Natural killer cell (primary cell): ENCODE measurements at regions not wholly inside any gene's neighbourhood (a gene's known extent, or its start where the extent isn't known, plus 50 kb on each side); places are given as distances from the start of the nearest gene placed in this dataset.

Source experiments
- ATAC-seq, 3 donors: fragments of 150-1000 bp in 2 of 3; fragments of 200-7000 bp in 1 of 3; cut with Tn5 transposase; 1 replicate in 1 of 3; 2 replicates in 2 of 3; pipeline ENCODE4 v1.10.0; 2021; ENCODE audit warnings: mild to moderate bottlenecking in 2 of 3, moderate library complexity in 2 of 3
- DNase-seq, 2 donors: peaks; one replicate each; pipeline versions ENCODE4 v3.0.0 to v3.0.0-alpha.2; 2013 to 2021; ENCODE audit warnings: mixed read lengths in 1 of 2
- H3K27ac ChIP-seq: one replicate; pipeline ENCODE4 v1.5.1; 2013; ENCODE audit warnings: mild to moderate bottlenecking, low read length
- H3K27me3 ChIP-seq: one replicate; pipeline ENCODE4 v1.6.1; 2013; ENCODE audit warnings: low read length; ENCODE audit not compliant: control insufficient read depth, insufficient read depth
- H3K36me3 ChIP-seq: one replicate; pipeline ENCODE4 v1.6.1; 2013; ENCODE audit warnings: low read length; ENCODE audit not compliant: control insufficient read depth, insufficient read depth
- H3K4me1 ChIP-seq: one replicate; pipeline ENCODE4 v1.6.1; 2013; ENCODE audit warnings: low read length; ENCODE audit not compliant: control insufficient read depth, insufficient read depth
- H3K4me3 ChIP-seq: one replicate; pipeline ENCODE4 v1.5.1; 2013; ENCODE audit warnings: low read length
- H3K9me3 ChIP-seq: one replicate; pipeline ENCODE4 v1.6.1; 2013; ENCODE audit warnings: low read length; ENCODE audit not compliant: control insufficient read depth, insufficient read depth
- H3K27ac Mint-ChIP-seq, 2 donors: one replicate each; pipeline ENCODE4 v1.8.0; 2022; ENCODE audit warnings: mild to moderate bottlenecking in 2 of 2, mixed read lengths in 2 of 2, moderate library complexity in 1 of 2
- H3K27me3 Mint-ChIP-seq, 2 donors: one replicate each; pipeline ENCODE4 v1.8.0; 2022; ENCODE audit warnings: low read depth in 2 of 2, mixed read lengths in 2 of 2
- H3K36me3 Mint-ChIP-seq: one replicate; pipeline ENCODE4 v1.8.0; 2022; ENCODE audit warnings: mixed read lengths
- H3K4me1 Mint-ChIP-seq, 2 donors: one replicate each; pipeline ENCODE4 v1.8.0; 2022; ENCODE audit warnings: mixed read lengths in 2 of 2
- H3K4me3 Mint-ChIP-seq: one replicate; pipeline ENCODE4 v1.8.0; 2022; ENCODE audit warnings: mild to moderate bottlenecking, moderate library complexity, mixed read lengths
- H3K9me3 Mint-ChIP-seq, 2 donors: one replicate each; pipeline ENCODE4 v1.8.0; 2022; ENCODE audit warnings: mixed read lengths in 2 of 2
- WGBS: methylation state at CpG from one replicate; pipeline ENCODE4 v1.1.7; 2013; ENCODE audit warnings: missing lambda C conversion rate; ENCODE audit not compliant: insufficient coverage; 5-methylcytosine and 5-hydroxymethylcytosine counted together
- intact Hi-C: fragments of 100-400 bp; cut with micrococcal nuclease; formaldehyde crosslinking; loops from one replicate; pipeline ENCODE4 v1.14.2; 2022
- TF ChIP-seq, protein P1 (sequence below): fragments of 200-600 bp; IDR thresholded peaks from one replicate; pipeline ENCODE4 v1.8.0; 2022; ENCODE audit warnings: antibody characterized with exemption

DNA sequence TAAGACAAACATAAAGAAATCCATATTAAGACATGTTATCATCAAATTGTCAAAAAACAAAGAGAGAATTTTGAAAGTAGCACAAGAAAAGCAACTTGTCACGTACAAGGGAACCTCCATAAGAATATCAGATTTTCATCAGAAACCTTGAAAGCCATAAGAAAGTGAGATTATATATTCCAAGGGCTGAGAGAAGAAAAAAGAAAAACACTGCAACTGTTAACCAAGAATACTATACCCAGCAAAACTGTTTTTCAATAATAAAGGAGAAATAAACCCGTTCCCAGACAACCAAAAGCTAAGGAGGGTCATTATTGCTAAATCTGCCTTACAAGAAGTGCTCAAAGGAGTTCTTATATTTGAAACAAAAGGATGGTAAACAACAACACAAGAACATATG is 94.7 kb upstream of the TSPAN8 start:
- H3K36me3 Mint-ChIP-seq, result peaks cover 30% of the 10 kb centered on the region
- Histone ChIP-seq H3K4me1 (no peaks in the 10 kb centered on the region), H3K27me3 (no peaks in the 10 kb centered on the region), H3K9me3 (peaks cover 2% of the 10 kb centered on the region), H3K4me3 (no peak overlapping the region), H3K36me3 (no peaks in the 10 kb centered on the region), H3K27ac (no peak overlapping the region)
- H3K9me3 Mint-ChIP-seq, result peaks cover 23 to 24% of the 10 kb centered on the region in 2 donors
- H3K4me1 Mint-ChIP-seq, result no peaks in the 10 kb centered on the region
- intact Hi-C loops, result no loop called here
- H3K4me3 Mint-ChIP-seq, result no peak overlapping the region
- WGBS, result no CpG with 5 or more reads among the region's 2 CpGs
- no peak overlapping the region for H3K27ac Mint-ChIP-seq
- no peak for ATAC-seq
- no peaks in the 10 kb centered on the region for H3K27me3 Mint-ChIP-seq
- TF ChIP-seq, protein P1, sequence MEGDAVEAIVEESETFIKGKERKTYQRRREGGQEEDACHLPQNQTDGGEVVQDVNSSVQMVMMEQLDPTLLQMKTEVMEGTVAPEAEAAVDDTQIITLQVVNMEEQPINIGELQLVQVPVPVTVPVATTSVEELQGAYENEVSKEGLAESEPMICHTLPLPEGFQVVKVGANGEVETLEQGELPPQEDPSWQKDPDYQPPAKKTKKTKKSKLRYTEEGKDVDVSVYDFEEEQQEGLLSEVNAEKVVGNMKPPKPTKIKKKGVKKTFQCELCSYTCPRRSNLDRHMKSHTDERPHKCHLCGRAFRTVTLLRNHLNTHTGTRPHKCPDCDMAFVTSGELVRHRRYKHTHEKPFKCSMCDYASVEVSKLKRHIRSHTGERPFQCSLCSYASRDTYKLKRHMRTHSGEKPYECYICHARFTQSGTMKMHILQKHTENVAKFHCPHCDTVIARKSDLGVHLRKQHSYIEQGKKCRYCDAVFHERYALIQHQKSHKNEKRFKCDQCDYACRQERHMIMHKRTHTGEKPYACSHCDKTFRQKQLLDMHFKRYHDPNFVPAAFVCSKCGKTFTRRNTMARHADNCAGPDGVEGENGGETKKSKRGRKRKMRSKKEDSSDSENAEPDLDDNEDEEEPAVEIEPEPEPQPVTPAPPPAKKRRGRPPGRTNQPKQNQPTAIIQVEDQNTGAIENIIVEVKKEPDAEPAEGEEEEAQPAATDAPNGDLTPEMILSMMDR, result no peak
- no peak for DNase-seq

DNA sequence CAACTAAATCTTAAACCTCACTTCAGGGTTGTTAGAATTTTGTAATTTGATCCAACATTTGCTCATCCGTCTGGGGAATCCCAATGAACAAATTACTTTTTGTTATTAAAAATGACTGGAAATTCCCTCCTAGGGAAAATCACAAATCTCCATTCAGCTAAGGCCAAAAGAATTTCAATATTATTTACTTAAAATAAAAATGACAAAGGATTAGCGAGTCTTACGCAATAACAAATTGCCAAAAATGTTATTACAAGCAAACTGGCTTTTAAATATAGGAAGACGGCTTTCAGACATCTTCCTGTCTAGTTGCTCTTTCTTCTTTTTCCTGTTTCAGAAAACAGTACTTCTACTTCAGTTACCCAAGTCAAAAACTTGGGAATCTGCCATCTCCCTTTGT is 92.4 kb upstream of the TSPAN8 start:
- peaks cover 2% of the 10 kb centered on the region for H3K9me3 ChIP-seq
- Mint-ChIP-seq H3K36me3 (peaks cover 26% of the 10 kb centered on the region), H3K27me3 (no peaks in the 10 kb centered on the region), H3K9me3 (peaks cover 24% of the 10 kb centered on the region in 2 donors), H3K4me1 (no peaks in the 10 kb centered on the region), H3K4me3 (no peak overlapping the region), H3K27ac (no peak overlapping the region)
- ATAC-seq, result no peak
- no peak for DNase-seq
- H3K4me3 ChIP-seq, result no peak overlapping the region
- WGBS, result 87% methylated on average over 3 of the region's 4 CpGs
- H3K4me1 ChIP-seq, result no peaks in the 10 kb centered on the region
- no peaks in the 10 kb centered on the region for H3K27me3 ChIP-seq
- intact Hi-C loops, result no loop called here
- H3K27ac ChIP-seq, result no peak overlapping the region
- TF ChIP-seq, protein P1, result no peak
- H3K36me3 ChIP-seq, result no peaks in the 10 kb centered on the region

GRCh38 chr12:71243370-71243769 is 85.6 kb upstream of the TSPAN8 start:
- H3K4me1 ChIP-seq, result no peaks in the 10 kb centered on the region
- H3K9me3 Mint-ChIP-seq, result peaks cover 9 to 14% of the 10 kb centered on the region in 2 donors
- H3K27ac ChIP-seq, result no peak overlapping the region
- H3K4me3 ChIP-seq, result no peak overlapping the region
- TF ChIP-seq, protein P1, result no peak
- H3K27me3 ChIP-seq, result no peaks in the 10 kb centered on the region
- no peak overlapping the region for H3K27ac Mint-ChIP-seq
- H3K36me3 Mint-ChIP-seq, result no peaks in the 10 kb centered on the region
- H3K4me3 Mint-ChIP-seq, result no peak overlapping the region
- no peaks in the 10 kb centered on the region for H3K36me3 ChIP-seq
- ATAC-seq, result no peak
- no peaks in the 10 kb centered on the region for H3K27me3 Mint-ChIP-seq
- no peaks in the 10 kb centered on the region for H3K4me1 Mint-ChIP-seq
- no peaks in the 10 kb centered on the region for H3K9me3 ChIP-seq
- intact Hi-C loops, result no loop called here
- DNase-seq, result no peak
- no CpG with 5 or more reads among the region's 1 CpG for WGBS

DNA sequence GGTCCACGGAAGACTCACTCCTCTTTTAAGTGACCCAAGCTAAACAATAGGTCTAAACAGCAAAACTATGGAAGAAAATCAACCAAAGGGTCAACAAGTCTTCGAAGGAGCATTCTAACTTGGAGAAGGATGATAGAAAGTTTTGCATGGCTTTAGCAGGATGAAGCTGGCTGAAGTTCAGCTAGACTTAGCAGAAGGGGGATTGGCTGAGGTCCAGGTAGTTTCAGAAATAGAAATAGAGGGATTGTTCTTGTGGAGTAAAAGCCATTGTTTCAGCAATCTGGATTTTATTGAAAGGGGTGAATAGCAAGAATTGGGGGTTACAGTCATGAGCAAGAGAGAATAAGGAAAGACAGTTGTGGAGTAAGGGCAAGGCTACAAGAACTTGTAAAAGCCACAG is 84.7 kb upstream of the TSPAN8 start:
- no peaks in the 10 kb centered on the region for H3K4me1 ChIP-seq
- no peaks in the 10 kb centered on the region for H3K9me3 ChIP-seq
- DNase-seq (no peak), ATAC-seq (no peak)
- no peaks in the 10 kb centered on the region for H3K4me1 Mint-ChIP-seq
- no peak overlapping the region for H3K4me3 Mint-ChIP-seq
- no peaks in the 10 kb centered on the region for H3K36me3 ChIP-seq
- no peaks in the 10 kb centered on the region for H3K27me3 Mint-ChIP-seq
- TF ChIP-seq, protein P1, result no peak
- H3K4me3 ChIP-seq, result no peak overlapping the region
- WGBS, result 83% methylated on average over 2 of the region's 2 CpGs
- peaks cover 9 to 14% of the 10 kb centered on the region in 2 donors for H3K9me3 Mint-ChIP-seq
- no peaks in the 10 kb centered on the region for H3K27me3 ChIP-seq
- no peak overlapping the region for H3K27ac Mint-ChIP-seq
- intact Hi-C loops, result no loop called here
- no peaks in the 10 kb centered on the region for H3K36me3 Mint-ChIP-seq
- no peak overlapping the region for H3K27ac ChIP-seq
